ENCODE measurements at regions not wholly inside any gene's neighbourhood (a gene's known extent, or its start where the extent isn't known, plus 50 kb on each side); places are given as distances from the start of the nearest gene placed in this dataset.
"Not testable (repeated sequence)": the region's sequence is repeated elsewhere in the genome, so short reads cannot be mapped to it uniquely, and the experiment has no call there.

DNA sequence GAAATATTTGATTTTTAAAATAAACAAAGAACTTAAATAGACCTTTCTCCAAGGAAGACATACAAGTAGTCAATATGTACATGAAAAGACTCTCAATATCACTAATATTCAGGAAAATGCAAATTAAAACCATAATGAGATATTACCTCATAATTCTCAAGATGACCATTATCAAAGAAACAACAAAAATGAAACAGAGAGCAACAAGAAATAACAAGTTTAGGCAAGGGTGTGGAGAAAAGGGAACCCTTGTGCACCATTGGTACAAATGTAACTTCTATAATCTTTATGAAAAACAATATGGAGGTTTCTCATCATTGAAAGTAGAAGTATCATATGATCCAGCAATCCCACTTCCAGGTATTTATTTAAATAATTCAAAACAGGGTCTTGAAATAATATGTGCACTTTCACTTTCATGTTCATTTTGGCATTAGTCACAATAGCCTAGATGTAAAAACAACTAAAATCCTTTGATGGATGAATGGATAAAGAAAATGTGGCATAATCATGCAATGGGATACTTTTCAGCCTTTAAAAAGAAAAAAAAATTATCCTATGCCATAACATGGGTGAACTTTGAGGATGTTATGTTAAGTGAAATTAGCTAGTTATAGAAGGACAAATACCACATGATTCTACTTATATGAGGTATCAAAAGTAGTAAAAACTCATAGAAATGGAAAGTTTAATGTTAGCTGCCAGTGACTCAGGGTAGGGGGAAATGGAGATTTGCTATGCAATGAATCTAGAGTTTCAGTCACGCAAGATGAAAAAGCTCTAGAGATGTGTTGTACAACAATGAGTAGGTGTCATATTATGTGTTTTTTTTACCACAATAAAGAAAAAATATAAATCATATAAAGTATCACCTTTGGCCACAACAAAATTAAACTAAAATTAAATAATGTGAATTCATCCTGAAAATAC is 114.5 kb upstream of the LYPLAL1 start:
- DNase-seq (ENCODE audit: low spot score) = no peak

DNA sequence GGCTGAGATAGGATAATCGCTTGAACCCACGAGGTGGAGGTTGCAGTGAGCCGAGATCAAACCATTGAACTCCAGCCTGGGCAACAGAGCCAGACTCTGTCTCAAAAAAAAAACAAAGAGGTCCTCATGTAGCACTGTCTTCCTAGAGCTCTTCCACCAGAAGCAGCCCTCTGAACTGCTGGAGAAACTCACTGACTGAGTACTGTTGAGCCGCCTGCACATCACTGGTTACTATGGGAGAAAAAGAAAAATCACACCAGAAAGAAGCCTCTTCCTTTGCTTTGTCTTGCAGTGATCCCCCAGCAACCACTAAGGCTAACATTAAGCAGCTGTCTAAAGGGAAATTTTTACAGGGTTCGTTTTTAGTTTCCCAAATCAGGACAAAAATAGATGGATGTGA is 112.9 kb upstream of the LYPLAL1 start:
- DNase-seq (ENCODE audit: low spot score) = no peak

DNA sequence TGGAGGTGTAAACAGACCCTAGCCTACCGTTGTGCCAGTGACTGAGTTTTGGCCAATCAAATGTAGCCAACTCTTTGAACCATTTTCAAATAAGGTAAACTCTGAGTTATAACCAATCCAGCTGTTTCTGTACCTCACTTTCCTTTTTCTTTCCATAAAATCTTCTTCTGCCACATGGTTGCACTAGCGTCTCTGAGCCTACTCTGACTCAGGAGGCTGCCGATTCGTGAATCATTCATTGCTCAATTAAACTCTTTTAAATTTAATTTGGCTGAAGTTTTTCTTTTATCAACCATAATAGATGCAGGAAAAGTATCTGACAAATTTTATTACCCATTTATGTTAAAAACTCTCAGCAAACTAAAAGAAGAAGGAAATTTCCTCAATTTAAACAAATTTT is 111.5 kb upstream of the LYPLAL1 start:
- DNase-seq (ENCODE audit: low spot score) = no peak

DNA sequence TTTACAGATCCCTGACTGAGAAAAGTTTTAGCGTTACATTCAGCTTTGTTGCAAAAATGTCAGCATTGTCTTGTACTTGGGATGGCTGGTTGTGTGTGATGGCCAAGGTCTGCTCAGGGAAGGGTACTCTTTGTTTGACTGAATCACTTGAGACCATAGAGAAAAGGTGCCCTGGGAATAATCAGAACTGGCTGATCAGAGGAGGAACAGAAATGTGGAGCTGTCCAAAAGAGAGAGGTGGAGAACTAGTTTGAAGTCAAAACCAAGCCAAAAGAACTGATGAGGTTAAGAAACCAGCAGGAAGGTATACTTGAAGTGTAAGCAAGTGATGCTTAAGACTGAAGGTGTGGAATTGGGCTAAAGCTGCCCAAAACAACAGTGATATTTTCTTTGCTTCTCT is 107.6 kb upstream of the LYPLAL1 start:
- DNase-seq (ENCODE audit: low spot score) = no peak

DNA sequence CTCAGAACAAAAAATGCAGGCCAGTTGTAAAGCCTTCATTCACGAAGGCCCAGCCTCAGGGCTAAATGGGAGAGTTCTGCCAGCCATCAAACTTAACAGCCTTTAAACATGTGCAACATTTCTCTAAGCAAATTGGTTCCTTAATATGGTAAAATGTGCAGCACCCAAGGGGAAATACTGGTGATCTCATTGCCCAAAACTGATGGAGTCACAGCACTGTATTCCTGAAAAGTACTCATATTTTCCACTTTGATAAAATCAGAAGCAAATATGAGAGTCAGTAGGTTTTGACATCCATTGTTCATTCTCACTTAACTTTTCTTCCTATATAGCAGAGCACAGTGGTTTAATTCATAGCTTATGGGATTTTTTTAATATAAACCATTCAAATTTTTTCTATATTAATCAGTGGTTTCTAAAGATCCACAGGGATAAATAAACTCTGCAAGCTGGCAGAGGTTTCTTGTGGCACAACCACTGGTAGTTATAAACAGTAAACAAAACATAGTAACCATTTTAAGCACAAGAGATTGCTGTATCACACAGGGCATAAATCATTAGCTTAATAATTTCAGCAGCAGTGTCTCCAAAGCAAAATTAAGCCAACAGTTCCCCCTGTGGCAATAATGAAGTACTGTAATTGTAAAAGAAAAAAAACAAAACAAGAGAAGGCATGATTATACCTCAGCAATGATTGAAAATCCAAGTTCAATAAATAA is 106.9 kb upstream of the LYPLAL1 start:
- peak; percentile 41 for DNase-seq (ENCODE audit: low spot score)

DNA sequence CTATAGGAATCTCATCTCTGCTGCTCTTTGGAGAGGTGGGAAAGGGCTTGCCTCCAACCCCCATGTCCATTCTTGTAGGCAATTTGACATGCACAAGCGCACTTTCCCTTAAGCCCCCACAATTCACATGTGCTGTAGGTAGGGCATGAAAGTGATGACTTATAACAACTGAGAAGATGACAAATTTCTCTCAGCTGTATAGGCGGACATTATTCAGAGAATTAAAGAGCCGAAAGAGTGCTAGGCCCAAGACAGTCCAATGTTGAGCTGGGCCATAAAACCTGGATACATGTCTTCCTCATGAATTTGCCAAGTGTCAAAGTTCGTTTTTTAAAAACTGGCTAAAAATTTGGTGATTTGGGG is 106.3 kb upstream of the LYPLAL1 start:
- DNase-seq (ENCODE audit: low spot score) = no peak

DNA sequence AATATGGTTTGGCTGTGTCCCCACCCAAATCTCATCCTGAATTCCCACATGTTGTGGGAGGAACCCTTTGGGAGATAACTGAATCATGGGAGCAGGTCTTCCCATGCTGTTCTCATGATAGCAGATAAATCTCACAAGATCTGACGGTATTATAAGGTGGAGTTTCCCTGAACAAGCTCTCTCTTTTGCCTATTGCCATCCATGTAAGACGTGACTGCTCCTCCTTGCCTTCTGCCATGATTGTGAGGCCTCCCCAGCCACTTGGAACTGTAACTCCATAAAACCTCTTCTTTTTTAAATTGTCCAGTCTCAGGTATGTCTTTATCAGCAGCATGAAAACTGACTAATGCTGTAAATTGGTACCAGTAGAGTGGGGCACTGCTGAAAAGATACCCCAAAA is 103.3 kb upstream of the LYPLAL1 start:
- DNase-seq (ENCODE audit: low spot score) = not testable (repeated sequence)

DNA sequence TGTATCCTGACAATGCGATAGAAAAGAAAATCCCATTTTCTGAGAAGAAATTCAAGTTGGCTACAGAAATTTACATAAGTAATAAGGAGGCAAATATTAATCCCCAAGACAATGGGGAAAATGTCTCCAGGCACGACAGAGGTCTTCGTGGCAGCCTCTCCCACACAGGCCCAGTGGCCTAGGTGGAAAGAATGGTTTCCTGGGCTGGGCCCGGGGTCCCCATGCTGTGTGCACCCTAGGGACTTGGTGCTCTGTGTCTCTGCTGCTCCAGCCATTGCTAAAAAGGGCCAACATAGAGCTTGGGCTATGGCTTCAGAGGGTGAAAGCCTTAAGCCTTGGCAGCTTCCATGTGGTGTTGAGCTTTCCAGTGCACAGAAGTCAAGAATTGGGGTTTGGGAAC is 102.5 kb upstream of the LYPLAL1 start:
- no peak for DNase-seq (ENCODE audit: low spot score)

DNA sequence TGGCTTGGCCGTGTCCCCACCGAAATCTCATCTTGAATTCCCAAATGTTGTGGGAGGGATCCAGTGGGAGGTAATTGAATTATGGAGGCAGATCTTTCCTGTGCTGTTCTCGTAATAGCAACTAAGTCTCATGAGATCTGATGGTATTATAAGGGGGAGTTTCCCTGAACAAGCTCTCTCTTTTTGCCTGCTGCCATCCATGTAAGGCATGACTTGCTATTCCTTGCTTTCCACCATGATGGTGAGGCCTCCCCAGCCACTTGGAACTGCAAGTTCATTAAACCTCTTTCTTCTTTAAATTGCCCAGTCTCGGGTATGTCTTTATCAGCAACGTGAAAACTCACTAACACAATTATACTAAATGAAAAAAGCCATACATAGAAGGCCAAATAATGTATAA is 101.3 kb upstream of the LYPLAL1 start:
- no peak for DNase-seq (ENCODE audit: low spot score)

DNA sequence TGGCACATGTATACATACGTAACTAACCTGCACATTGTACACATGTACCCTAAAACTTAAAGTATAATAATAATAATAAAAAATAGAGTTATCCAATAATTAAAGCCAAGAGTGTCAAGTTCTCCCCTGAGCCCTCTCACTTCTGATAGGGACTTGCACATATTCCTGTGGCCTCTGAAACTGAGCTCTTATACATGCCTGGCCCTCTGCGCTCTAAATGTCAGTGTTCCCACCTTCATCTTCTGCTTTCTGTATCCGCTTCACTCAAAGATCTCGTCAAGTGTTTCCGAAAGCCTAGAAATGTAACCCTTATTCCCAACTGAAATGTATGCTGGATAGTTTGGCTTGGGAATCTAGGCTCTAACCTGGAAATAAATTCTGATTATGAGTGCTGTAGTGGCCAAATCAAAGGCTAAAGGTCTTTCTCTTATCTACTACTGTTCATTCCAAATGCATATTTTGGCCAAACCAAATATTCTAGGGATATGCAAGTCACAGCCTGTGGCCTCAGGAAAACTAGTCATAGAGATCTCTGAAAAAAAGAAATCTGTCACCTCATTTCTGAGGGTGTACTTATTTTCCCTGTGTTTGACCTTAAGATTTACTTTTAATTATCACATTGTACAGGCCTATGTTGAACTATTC is 99.5 kb upstream of the LYPLAL1 start:
- no peak for DNase-seq (ENCODE audit: low spot score)

DNA sequence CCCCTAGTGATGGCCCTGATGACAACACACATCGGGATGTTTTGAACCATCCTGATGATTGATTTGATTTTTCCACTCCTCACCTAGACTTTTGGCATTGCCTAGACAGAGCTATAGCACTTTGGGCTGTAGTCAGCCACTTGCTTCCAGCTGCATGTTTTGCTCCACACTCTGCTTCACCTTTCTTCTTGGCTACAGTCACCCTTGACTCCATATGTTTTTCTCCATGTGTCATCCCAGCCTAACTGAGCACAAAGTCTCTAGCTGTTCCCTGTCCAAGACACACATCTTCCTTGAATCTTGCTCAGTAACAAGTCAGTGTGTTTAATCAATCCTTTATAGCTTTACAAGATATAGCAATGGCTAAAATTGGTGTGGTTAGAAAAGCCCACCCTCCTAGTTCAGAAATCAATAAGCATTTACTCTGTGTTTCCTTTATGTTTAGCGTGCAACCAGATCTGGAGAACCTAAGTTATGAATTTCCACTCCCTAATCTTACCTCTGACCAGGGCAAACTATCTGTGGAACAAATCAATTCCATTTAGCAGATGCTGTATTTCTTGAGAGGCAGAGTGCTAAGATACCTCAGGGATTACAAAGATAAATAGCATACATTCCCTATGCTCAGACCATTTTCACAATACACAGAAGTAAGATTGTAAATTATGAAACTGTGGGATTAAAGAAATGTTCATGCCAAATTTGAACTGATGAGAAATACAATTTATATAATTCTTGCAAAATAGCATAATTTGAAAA is 98.4 kb upstream of the LYPLAL1 start:
- DNase-seq (ENCODE audit: low spot score) = no peak

DNA sequence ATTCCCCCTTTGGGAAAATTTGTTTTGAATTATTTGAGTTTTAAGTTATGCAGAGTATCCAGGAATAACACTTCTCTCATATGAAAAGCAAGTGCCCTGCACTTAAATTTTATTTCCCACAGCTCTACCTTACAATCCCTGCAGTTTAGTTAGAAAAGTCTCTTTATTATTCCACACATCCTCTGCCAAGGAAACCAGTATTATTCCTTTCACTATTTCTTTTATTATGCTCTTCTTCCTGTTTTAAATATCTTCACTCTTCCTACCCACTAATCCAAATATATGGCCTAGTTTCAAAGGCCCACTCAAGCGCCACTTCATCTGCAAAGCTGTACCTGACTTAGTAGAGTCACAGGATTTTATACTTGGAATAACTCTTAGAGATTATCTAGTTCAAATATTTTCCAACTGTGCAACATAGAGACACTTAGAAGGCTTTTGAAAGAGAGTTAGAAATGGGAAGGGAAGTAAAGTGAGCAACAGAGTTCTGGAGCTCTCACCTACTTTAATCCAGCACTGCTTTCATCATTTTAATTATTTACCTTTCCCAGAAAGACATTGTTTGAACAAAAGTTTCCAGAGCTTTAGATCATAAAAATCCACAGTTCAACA is 97.2 kb upstream of the LYPLAL1 start:
- DNase-seq (ENCODE audit: low spot score) = no peak

DNA sequence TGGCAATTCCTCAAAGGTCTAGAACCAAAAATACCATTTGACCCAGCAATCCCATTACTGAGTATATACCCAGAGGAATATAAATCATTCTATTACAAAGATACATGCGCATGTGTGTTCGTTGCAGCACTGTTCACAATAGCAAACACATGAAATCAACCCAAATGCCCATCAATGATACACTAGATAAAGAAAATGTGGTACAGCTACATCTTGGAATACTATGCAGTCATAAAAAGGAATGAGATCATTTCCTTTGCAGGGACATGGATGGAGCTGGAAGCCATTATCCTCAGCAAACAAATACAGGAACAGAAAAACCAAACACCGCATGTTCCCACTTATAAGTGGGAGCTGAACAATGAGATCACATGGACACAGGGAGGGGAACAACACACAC is 95.9 kb upstream of the LYPLAL1 start:
- not testable (repeated sequence) for DNase-seq (ENCODE audit: low spot score)

DNA sequence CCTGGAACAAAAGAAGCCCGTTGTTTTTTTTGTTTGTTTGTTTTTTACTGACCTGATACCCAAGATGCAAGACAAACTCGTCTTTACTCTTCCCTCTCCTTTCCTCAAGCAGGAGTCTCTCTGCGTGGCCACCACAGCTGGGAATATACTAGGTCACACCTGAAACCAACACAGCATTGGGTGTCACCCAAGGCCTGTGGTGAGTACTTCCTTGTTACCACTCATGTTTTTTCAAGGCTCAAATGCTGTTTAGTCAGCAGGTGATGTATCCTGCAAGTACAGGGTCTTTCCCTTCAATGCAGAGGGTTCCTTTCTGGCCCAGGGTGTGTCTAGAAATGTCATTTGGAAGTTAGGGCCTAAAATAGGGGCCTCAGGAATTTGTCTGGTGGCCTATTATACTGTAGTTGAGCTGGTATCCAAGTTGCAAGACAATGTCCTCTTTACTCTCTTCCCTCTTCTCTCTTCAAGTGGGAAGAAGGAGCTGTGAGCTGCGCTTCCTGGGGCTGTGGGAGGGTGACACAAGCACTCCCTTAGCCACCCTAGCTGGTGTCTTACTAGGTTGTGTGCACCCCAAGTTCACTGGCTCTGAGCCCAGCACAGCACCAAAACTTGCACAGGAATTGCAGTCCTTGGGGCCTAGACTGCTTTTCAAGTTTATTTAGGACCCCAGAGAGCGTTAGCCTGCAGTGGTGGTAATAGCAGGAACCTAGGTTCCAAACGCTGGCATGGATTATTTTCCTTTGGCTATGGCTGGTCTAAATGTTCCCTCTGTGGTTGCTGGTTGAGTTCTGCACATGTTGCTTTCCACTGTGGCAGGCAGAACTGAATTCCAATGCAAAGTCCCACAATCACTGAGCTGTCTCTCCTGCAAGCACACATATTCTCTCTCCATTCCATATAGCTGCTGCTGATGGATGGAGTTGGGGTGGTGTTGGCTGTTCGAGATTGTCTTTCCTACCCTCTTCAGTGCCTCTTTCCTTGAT is 91.4 kb upstream of the LYPLAL1 start:
- DNase-seq (ENCODE audit: low spot score) = no peak

DNA sequence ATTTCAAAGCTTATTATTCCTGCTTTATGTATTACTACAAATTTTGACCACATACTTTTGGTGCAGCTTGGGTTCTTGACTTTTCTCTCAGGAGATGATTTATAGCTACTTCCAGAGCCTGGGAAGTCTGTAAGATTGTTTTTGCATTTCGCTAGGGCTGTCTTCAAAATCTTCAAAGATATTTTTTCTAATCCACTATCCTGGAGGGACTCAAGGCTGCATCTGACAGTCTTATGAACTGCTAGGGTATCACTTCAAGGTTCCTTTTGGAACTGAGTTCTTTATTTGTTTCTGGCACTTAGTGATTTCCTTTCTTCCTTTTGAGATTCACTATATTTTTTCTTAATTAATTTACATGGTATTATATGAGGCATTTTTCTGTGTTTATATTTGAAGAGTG is 90.0 kb upstream of the LYPLAL1 start:
- DNase-seq (ENCODE audit: low spot score) = no peak

DNA sequence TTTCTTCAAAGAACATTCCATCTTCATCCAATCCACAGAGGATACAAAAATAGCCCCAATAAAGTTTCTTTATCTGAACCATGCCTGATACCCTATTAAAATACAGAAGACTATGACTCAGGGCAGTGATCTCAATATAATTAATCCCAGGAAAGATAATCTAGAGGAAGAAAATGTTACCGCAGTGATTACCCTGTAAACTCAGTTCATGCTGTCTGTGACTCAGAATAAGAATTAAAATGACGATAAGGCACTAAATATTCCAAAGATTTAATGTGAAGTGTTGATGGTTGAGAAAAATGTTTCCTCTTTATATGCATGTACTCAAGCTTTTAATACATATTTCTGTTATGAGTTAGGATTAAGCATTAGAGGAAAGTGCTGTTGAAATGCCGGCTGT is 88.6 kb upstream of the LYPLAL1 start:
- no peak for DNase-seq (ENCODE audit: low spot score)

DNA sequence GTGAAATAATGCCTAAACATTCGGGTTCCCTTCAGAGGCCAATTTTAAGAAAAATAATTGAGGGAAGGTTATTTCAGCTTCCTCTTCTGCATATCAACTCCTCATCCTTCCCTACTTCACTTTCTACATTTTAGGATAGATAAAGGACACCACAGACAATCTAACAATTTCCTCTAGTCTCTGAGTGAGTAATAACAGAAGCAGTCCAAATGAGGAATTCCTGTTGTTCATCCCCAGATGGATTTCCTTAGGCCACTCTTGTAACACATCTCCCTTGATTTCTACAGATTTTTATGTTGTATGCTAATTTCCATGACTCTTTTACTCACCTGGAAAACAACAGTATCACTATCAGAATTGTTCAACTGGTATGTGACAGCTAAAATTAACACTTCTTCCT is 87.7 kb upstream of the LYPLAL1 start:
- no peak for DNase-seq (ENCODE audit: low spot score)

DNA sequence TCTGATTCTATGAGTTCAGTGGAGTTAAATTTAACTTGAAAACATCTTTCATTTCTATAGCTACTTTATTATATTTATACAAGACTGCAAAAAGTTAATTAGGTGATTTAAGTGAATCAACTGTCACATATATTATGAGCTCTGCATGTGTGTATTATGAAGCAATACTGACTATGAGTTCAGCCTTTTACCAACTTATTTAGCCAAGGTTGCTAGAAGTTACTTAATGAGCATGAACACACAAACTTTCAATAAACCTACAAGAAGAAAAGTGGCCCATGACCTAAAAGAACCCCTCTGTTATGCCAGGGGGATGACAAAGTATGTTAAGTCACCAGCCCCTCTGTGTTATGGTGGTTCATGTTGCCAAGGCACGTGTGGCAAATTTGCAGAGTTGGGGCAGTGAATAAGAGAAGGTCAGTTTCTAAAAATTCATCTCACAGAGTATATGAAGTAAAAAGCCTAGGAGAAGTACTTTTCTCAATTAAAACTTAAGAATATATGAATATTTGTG is 86.7 kb upstream of the LYPLAL1 start:
- DNase-seq (ENCODE audit: low spot score) = no peak

DNA sequence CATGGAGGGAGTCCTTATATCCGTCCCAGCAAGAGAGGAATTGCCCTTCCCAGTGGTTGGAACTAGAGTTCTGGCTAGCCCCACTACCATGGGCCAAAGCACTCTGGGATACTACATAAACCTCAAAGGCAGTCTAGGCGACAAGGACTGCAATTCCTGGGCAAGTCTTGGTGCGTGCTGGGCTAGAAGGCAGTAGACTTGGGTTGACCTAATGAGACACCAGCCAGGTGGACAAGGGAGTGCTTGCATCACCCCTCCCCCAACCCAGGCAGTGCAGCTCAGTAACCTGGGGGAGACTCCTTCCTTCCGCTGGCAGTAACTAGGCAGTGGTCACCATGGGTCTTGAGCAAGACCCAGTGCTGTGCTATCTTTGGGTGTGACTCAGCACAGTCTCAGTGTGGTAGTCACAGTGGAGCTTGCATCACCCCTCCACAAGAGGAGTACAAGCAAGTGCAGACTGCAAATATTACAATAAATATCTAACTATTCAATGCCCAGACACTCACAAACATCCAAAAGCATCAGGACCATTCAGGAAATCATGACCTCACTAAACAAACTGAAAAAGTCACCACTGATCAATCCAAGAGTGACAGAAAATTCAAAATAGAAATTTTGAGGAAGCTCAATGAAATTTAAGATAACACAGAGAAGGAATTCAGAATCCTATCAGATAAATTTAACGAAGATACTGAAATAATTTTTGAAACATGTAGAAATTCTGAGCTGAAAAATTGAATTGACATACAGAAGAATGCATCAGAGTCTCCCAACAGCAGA is 84.7 kb upstream of the LYPLAL1 start:
- DNase-seq (ENCODE audit: low spot score) = no peak

DNA sequence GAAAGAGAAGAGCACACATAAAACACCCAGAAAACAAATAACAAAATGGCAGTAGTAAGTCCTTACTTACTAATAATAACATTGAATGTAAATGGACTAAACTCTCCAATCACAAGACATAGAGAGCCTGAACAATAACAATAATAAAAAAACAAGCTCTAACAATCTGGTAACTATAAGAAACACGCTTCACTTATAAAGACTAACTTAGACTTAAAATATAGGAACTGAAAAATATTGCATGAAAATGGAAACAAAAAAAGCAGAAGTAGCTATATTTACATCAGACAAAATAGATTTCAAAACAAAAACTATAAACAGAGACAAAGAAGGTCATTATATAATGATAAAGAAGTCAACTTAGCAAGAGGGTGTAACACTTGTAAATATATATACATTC is 83.1 kb upstream of the LYPLAL1 start:
- no peak for DNase-seq (ENCODE audit: low spot score)

All from D341Med (cell line).